SH-SY5Y (cell line): ENCODE measurements at regions not wholly inside any gene's neighbourhood (a gene's known extent, or its start where the extent isn't known, plus 50 kb on each side); places are given as distances from the start of the nearest gene placed in this dataset.

Experiments
- GATA2 ChIP-seq: IDR thresholded peaks from 2 replicates; pipeline ENCODE4 v1.6.1; 2011; ENCODE audit warnings: mild to moderate bottlenecking, low read depth, low read length
- GATA3 ChIP-seq: IDR thresholded peaks from 2 replicates; pipeline ENCODE4 v1.6.1; 2011; ENCODE audit warnings: low read depth, mild to moderate bottlenecking, low read length, moderate library complexity

- TF ChIP-seq GATA3 (no peak), GATA2 (no peak)
These were observed 61.2 kb upstream of the DNAJC19 start for GRCh38 chr3:181050738-181051137.
